Renal cortical epithelial cell (primary cell): ENCODE measurements at regions not wholly inside any gene's neighbourhood (a gene's known extent, or its start where the extent isn't known, plus 50 kb on each side); places are given as distances from the start of the nearest gene placed in this dataset.

ENCODE experiments used
- DNase-seq: peaks from one replicate; pipeline ENCODE4 v3.0.0-alpha.2; 2011; ENCODE audit warnings: low read depth

GRCh38 chr9:23162789-23163188, 663.3 kb downstream of the ELAVL2 start:
- no peak for DNase-seq

- no peak for DNase-seq
Measured at GRCh38 chr9:23171479-23171878, 654.6 kb downstream of the ELAVL2 start.

GRCh38 chr9:23172206-23172605, 653.8 kb downstream of the ELAVL2 start:
- DNase-seq = no peak

GRCh38 chr9:23172979-23173637, 652.9 kb downstream of the ELAVL2 start:
- DNase-seq = no peak

- DNase-seq = no peak
Measured at GRCh38 chr9:23194281-23194680, 631.8 kb downstream of the ELAVL2 start.

- DNase-seq = no peak
Measured at GRCh38 chr9:23215688-23216087, 610.4 kb downstream of the ELAVL2 start.

- DNase-seq = no peak
Measured at GRCh38 chr9:23219471-23219870, 606.6 kb downstream of the ELAVL2 start.

DNA sequence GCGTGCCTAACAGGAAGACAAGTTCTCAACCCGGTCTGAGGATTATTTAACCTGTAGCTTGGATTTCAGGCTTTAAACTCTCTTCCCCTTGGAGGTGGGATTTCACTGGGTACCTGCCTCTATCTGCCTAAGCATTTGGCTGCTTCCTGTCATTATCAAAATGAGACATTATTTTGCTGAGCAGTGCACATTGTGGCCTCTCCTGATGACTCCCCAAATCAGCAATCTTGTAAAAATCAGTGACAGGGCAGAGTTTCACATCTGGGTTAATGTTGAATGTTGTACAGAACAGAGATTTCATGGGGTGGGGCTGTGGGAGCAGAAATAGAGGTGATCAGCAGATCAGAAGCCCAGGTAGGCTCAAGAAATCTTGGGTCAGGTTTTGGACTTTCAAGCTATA, 605.9 kb downstream of the ELAVL2 start:
- no peak for DNase-seq

DNA sequence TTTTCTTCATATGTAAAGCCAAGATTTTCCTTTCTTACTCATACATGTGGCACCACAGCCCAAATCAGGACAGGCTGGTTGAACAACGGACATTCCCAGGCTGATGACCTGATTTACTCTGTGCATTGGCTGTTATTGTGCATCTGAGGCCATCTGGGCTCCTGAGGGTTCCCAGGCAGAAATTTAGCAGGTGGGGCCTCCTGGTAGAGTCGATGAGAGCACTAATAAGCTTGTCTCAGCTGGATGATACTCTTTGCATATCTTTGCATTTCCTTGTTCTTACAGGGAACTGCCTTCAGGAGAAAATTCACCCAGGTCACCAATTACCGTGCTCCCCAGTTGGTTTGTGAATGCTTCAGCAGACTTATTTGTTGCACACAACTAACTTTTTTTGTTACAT, 605.1 kb downstream of the ELAVL2 start:
- DNase-seq = no peak

DNA sequence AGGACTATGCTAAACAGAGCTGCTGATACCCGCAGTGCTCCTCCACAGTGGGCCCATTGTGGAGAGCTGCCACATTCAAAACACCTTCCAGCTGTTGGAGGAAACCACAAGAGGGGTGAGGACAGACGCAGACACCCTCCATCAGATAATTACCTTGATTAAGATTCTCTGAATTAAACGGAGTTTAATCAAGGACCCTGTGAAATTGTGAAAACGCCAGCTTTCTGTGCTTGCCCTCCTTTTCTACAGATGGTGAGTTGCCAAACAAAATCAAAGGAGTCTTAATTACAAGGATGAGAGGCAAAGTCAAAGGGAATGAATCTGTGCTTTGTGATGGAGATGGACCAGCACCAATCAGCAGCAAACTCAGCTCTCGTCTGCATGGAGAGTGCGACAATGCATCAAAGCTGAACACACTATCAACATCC, 596.1 kb downstream of the ELAVL2 start:
- no peak for DNase-seq

DNA sequence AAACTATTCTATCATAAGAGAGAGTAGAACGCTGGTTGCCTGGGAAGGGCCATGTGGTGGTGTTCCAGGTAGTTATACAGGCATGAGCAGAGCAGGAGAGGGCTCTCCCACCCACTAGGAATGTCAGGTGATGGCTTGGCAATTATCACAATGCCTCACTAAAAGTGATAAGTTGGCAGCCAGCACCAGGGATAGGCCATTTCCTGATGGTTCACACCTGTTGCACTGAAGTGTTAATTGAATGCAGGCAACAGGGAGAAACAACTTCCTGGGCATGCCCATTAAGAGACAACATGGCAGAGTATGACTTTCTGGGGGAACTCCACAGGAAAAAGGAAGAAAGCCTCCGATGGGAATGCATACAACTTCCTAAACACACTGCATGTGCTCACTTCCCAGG, 593.2 kb downstream of the ELAVL2 start:
- DNase-seq = no peak

- no peak for DNase-seq
Measured at GRCh38 chr9:23243523-23243922, 582.5 kb downstream of the ELAVL2 start.

GRCh38 chr9:23245067-23245466, 581.0 kb downstream of the ELAVL2 start:
- DNase-seq = no peak

GRCh38 chr9:23254404-23255184, 571.4 kb downstream of the ELAVL2 start:
- DNase-seq = no peak

GRCh38 chr9:23255346-23255745, 570.7 kb downstream of the ELAVL2 start:
- DNase-seq = no peak

DNA sequence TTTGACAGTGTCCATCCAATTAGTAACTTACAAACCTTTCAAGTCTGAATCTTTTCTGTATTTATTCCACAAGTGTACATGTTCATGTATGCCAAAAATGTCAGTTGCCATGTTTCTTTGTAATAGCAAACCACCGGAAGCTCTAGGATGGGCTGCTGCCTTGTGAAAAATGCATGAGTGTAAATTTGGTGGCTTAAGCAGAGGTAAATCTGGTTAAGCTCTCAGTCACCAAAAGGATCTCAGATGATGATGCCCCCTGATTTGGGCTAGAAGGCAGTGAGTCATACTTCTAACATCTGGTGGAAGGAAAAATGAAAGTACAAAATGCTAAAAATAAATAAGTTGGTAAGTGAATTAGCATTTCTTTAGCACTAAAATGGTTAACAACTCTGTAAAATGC, 567.5 kb downstream of the ELAVL2 start:
- no peak for DNase-seq

DNA sequence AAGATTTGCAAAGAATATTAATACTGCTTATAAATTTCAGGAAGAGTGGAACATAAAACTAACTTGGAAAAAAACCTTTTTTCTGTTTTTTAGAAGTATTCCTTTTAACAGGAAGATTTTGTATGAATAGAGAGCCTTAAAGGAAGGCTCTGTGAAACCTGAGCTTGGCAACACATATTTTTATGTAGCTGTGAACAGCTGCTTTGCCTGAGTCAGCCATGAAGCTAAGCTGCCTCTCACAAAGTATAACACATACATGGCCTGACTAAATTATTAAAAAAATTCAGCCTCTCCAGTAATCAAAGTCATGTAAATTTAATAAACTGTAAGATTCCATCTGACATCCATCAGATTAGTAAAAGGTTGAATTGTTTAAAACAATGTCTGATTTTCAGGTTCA, 547.5 kb downstream of the ELAVL2 start:
- DNase-seq = no peak

DNA sequence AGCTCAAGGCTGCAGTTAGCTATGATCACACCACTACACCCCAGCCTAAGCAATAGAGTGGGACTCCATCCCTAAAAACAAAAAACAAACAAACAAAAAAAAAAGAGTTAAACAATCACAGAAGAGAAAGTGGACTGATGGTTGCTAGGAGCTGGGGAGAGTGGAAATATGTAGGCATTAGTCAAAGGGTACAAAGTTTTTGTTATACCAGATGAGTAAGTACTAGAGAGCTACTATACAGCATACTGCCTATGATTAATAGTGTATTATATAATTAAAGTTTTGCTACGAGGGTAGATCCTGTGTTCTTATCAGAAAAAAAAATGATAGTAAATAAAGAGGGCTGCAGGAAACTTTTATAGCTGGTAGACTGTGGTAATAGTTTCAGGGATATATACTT, 538.6 kb downstream of the ELAVL2 start:
- no peak for DNase-seq

- DNase-seq = no peak
Measured at GRCh38 chr9:23288545-23288944, 537.5 kb downstream of the ELAVL2 start.

DNA sequence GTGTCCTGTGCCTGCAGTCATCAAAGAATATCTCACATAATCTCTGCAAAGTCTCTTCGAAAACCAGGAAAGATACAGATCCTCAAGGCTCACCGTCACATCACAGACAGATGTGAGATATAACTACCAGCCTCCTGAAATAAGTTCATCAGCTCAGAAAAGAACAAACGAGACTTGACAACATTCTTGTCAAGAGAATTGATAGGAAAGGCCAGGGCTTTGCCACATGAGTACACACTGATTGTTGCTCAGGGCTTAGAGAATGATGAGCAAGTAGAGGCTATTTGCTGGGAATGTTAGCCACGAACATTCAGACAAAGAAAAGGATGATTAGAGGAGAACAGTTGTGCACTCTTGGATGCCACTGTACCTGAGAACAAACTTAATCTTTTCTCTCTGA, 535.1 kb downstream of the ELAVL2 start:
- DNase-seq = no peak

DNA sequence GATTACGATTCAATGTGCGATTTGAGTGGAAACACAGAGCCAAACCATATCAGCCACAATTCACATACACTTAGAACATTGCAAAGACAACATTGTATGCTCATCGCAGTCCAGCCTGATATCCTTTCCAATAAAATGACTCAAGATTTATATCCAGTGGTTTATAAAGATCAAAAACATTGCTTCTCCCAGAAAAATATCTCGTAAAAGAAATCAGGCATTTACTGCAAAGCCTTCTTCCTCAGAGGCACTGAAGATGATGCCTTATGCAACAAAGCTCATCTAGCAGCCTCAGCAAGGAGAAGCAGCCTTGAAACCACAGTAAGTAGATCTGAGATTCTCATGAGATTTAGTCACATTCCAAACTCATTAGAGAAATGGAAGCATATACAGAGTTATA, 523.8 kb downstream of the ELAVL2 start:
- DNase-seq = no peak

GRCh38 chr9:23306731-23307130, 519.3 kb downstream of the ELAVL2 start:
- no peak for DNase-seq

DNA sequence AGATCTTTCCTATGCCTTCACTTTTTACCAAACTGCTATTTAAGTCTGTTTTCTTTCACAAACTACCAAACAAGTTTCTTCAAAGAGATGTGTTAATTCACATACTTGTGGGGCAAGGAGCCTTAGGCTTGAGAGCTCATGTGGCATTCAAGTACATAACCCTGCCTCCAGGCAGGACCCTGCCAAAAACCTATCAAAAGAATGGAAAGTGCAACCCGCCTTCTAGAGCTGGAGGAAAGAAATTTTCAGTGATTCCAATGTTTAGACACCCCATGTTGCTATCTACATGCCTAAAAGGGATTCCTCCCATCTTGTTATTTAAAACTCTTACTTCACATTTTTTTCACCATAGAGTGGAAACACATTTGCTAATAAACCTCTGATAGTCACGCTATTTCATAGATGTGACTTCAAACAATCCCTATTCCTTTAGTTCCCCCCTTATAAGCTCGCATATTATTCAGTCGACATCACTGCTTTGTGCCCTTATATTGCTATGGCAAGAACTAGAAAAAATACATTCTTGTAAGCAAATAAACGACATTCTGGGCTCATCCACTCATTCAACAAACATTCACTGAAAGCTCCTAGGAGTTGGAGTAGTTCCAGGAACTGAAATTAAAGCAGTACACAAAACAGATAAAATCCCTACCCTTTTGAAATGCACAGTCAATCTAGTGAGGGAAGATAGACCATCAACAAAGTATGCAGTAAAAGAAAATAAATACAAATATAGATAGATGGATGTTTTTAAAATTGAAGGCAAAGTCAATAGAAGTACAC, 518.1 kb downstream of the ELAVL2 start:
- peak; percentile 1 for DNase-seq
